Activated naive CD4-positive, alpha-beta T cell (primary cell): ENCODE measurements at regions not wholly inside any gene's neighbourhood (a gene's known extent, or its start where the extent isn't known, plus 50 kb on each side); places are given as distances from the start of the nearest gene placed in this dataset.

Source experiments
- DNase-seq, 4 experiments: peaks; one replicate each; lab custom pipeline; 2025; lab: John Stamatoyannopoulos, UW

GRCh38 chr2:37471994-37472393 lies 127.6 kb downstream of the QPCT start:
- DNase-seq: no peak

- DNase-seq: no peak
Measured at GRCh38 chr2:37472959-37473358, 128.5 kb downstream of the QPCT start.

- DNase-seq: no peak
Measured at GRCh38 chr2:37476411-37476810, 132.0 kb downstream of the QPCT start.

GRCh38 chr2:37477921-37478320 lies 133.5 kb downstream of the QPCT start:
- no peak for DNase-seq

- DNase-seq: no peak
Measured at GRCh38 chr2:37481244-37481643, 136.8 kb downstream of the QPCT start.

- DNase-seq: no peak
Measured at GRCh38 chr2:37489041-37489456, 144.6 kb downstream of the QPCT start.

- DNase-seq: no peak
Measured at GRCh38 chr2:37489536-37489935, 145.1 kb downstream of the QPCT start.

- DNase-seq: no peak
Measured at GRCh38 chr2:37493425-37493824, 149.0 kb downstream of the QPCT start.

GRCh38 chr2:37499113-37499512 lies 154.7 kb downstream of the QPCT start:
- no peak for DNase-seq

- DNase-seq: no peak
Measured at GRCh38 chr2:37500031-37500430, 155.6 kb downstream of the QPCT start.

- DNase-seq: no peak
Measured at GRCh38 chr2:37501113-37501512, 156.7 kb downstream of the QPCT start.

- DNase-seq: no peak
Measured at GRCh38 chr2:37506407-37507050, 162.1 kb downstream of the QPCT start.

- no peak for DNase-seq
Measured at GRCh38 chr2:37507051-37507410, 162.6 kb downstream of the QPCT start.

- no peak for DNase-seq
Measured at GRCh38 chr2:37507703-37508102, 163.3 kb downstream of the QPCT start.

- no peak for DNase-seq
Measured at GRCh38 chr2:37512971-37513370, 158.5 kb downstream of the CDC42EP3 start.

GRCh38 chr2:37523814-37524362 lies 147.6 kb downstream of the CDC42EP3 start:
- no peak for DNase-seq

GRCh38 chr2:37526323-37526722 lies 145.1 kb downstream of the CDC42EP3 start:
- DNase-seq: no peak

GRCh38 chr2:37526856-37527255 lies 144.6 kb downstream of the CDC42EP3 start:
- no peak for DNase-seq

- no peak for DNase-seq
Measured at GRCh38 chr2:37527361-37527760, 144.1 kb downstream of the CDC42EP3 start.

- DNase-seq: no peak
Measured at GRCh38 chr2:37529830-37530415, 141.5 kb downstream of the CDC42EP3 start.

- no peak for DNase-seq
Measured at GRCh38 chr2:37532503-37532902, 138.9 kb downstream of the CDC42EP3 start.

- DNase-seq: no peak
Measured at GRCh38 chr2:37537316-37537715, 134.1 kb downstream of the CDC42EP3 start.

GRCh38 chr2:37541516-37541915 lies 129.9 kb downstream of the CDC42EP3 start:
- no peak for DNase-seq

- no peak for DNase-seq
Measured at GRCh38 chr2:37543999-37544557, 127.4 kb downstream of the CDC42EP3 start.
